ENCODE measurements at regions not wholly inside any gene's neighbourhood (a gene's known extent, or its start where the extent isn't known, plus 50 kb on each side); places are given as distances from the start of the nearest gene placed in this dataset.

- Mint-ChIP-seq H3K4me3 (no peak overlapping the region), H3K27me3 (ENCODE audit: low read depth in 3 of 3) (peaks cover 2 to 11% (median 5%) of the 10 kb centered on the region in 3 donors), H3K9me3 (no peaks in the 10 kb centered on the region), H3K4me1 (peaks cover 7% of the 10 kb centered on the region), H3K36me3 (no peaks in the 10 kb centered on the region), H3K27ac (no peak overlapping the region)
- no peak overlapping the region for H2AFZ ChIP-seq (ENCODE audit: insufficient read depth, low read depth, low read length, poor library complexity, severe bottlenecking)
- intact Hi-C loops (cut with micrococcal nuclease), result no loop called here
- DNase-seq, result no peak
- no peak for TF ChIP-seq CTCF (IDR thresholded peaks at IDR 0.05)
- no CpG with 5 or more reads among the region's 3 CpGs for WGBS (ENCODE audit: insufficient coverage)
- H3K36me3 ChIP-seq (replicated peaks in 1 of 2; ENCODE audit: control insufficient read depth in 1 of 2, insufficient read depth in 2 of 2, low read length in 2 of 2), result no peaks in the 10 kb centered on the region
- no peak overlapping the region for H3K4me2 ChIP-seq (replicated peaks; ENCODE audit: extremely low read depth, low read length, poor library complexity, severe bottlenecking)
- peaks cover 4 to 5% of the 10 kb centered on the region in 2 donors for H3K4me1 ChIP-seq (ENCODE audit: control insufficient read depth in 1 of 2, insufficient read depth in 2 of 2, low read length in 2 of 2)
- no peaks in the 10 kb centered on the region for H4K20me1 ChIP-seq (ENCODE audit: insufficient read depth, low read length)
- peaks cover 0 to 2% of the 10 kb centered on the region in 2 donors for H3K27me3 ChIP-seq (ENCODE audit: control insufficient read depth in 2 of 2, insufficient read depth in 2 of 2, low read length in 2 of 2)
- H3K4me3 ChIP-seq (replicated peaks in 1 of 3; ENCODE audit: low read depth in 2 of 3, low read length in 3 of 3), result no peak overlapping the region
- H3K27ac ChIP-seq (ENCODE audit: low read depth in 1 of 2, low read length in 2 of 2), result no peak overlapping the region
- H3K9me3 ChIP-seq (replicated peaks in 1 of 2; ENCODE audit: control insufficient read depth in 1 of 2, insufficient read depth in 1 of 2, low read length in 2 of 2), result no peaks in the 10 kb centered on the region
- H3K9ac ChIP-seq (ENCODE audit: insufficient read depth, low read length, poor library complexity, severe bottlenecking), result no peak overlapping the region
- no peaks in the 10 kb centered on the region for H3K79me2 ChIP-seq (ENCODE audit: insufficient read depth, low read length)
Measured at GRCh38 chr20:22452442-22453011, 131.8 kb downstream of the FOXA2 start.

GRCh38 chr20:22450537-22450936 is 133.8 kb downstream of the FOXA2 start:
- no CpG with 5 or more reads among the region's 2 CpGs for WGBS (ENCODE audit: insufficient coverage)

More at GRCh38 chr20:22450537-22450936, 133.8 kb downstream of the FOXA2 start:
- H4K20me1 ChIP-seq (ENCODE audit: insufficient read depth, low read length), result no peaks in the 10 kb centered on the region
- no peaks in the 10 kb centered on the region for H3K79me2 ChIP-seq (ENCODE audit: insufficient read depth, low read length)
- Mint-ChIP-seq H3K36me3 (no peaks in the 10 kb centered on the region), H3K9me3 (no peaks in the 10 kb centered on the region), H3K4me3 (no peak overlapping the region), H3K27me3 (ENCODE audit: low read depth in 3 of 3) (peaks cover 3 to 10% (median 4%) of the 10 kb centered on the region in 3 donors), H3K4me1 (peaks cover 7% of the 10 kb centered on the region), H3K27ac (no peak overlapping the region)
- H3K4me2 ChIP-seq (replicated peaks; ENCODE audit: extremely low read depth, low read length, poor library complexity, severe bottlenecking), result no peak overlapping the region
- DNase-seq, result no peak
- H3K9ac ChIP-seq (ENCODE audit: insufficient read depth, low read length, poor library complexity, severe bottlenecking), result no peak overlapping the region
- no peak overlapping the region for H2AFZ ChIP-seq (ENCODE audit: insufficient read depth, low read depth, low read length, poor library complexity, severe bottlenecking)
- peaks cover 4 to 5% of the 10 kb centered on the region in 2 donors for H3K4me1 ChIP-seq (ENCODE audit: control insufficient read depth in 1 of 2, insufficient read depth in 2 of 2, low read length in 2 of 2)
- no peaks in the 10 kb centered on the region for H3K27me3 ChIP-seq (ENCODE audit: control insufficient read depth in 2 of 2, insufficient read depth in 2 of 2, low read length in 2 of 2)
- intact Hi-C loops (cut with micrococcal nuclease), result no loop called here
- no peaks in the 10 kb centered on the region for H3K9me3 ChIP-seq (replicated peaks in 1 of 2; ENCODE audit: control insufficient read depth in 1 of 2, insufficient read depth in 1 of 2, low read length in 2 of 2)
- H3K36me3 ChIP-seq (replicated peaks in 1 of 2; ENCODE audit: control insufficient read depth in 1 of 2, insufficient read depth in 2 of 2, low read length in 2 of 2), result no peaks in the 10 kb centered on the region
- H3K4me3 ChIP-seq (replicated peaks in 1 of 3; ENCODE audit: low read depth in 2 of 3, low read length in 3 of 3), result no peak overlapping the region
- no peak for TF ChIP-seq CTCF (IDR thresholded peaks at IDR 0.05)
- no peak overlapping the region for H3K27ac ChIP-seq (ENCODE audit: low read depth in 1 of 2, low read length in 2 of 2)

Measured in CD14-positive monocyte (primary cell).